SU-DHL-6 (cell line): ENCODE measurements at regions not wholly inside any gene's neighbourhood (a gene's known extent, or its start where the extent isn't known, plus 50 kb on each side); places are given as distances from the start of the nearest gene placed in this dataset.

ENCODE experiments used
- CTCF ChIP-seq: fragments of 200-600 bp; sonication (generic); IDR thresholded peaks from one replicate; pipeline ENCODE4 v1.5.1; 2017; ENCODE audit warnings: antibody characterized with exemption, mild to moderate bottlenecking, low read length, moderate library complexity; ENCODE audit not compliant: insufficient read depth, poor library complexity, severe bottlenecking
- EZH2phosphoT487 ChIP-seq: fragments of 200-600 bp; sonication (generic), shearing (Covaris generic); conservative IDR thresholded peaks from 2 replicates; pipeline ENCODE4 v1.6.1; 2018; ENCODE audit warnings: mild to moderate bottlenecking, antibody characterized with exemption, low read length, moderate library complexity, mixed read lengths

GRCh38 chr3:157631478-157631877 is 128.3 kb upstream of the VEPH1 start:
- no peak for TF ChIP-seq CTCF
- TF ChIP-seq EZH2phosphoT487 = no peak
